Body of pancreas (tissue), 4 donors: ENCODE measurements at regions not wholly inside any gene's neighbourhood (a gene's known extent, or its start where the extent isn't known, plus 50 kb on each side); places are given as distances from the start of the nearest gene placed in this dataset.

Experiments
- ATAC-seq: fragments of 150-250 bp; one replicate; pipeline ENCODE4 v1.9.1; 2016
- DNase-seq, 4 donors: peaks; one replicate each; pipeline ENCODE4 v3.0.0-alpha.2; 2019
- H3K27ac ChIP-seq, 4 donors: fragments of 200-600 bp; sonication (generic); 1 replicate in 3 of 4; 2 replicates in 1 of 4; pipeline versions ENCODE4 v1.5.1 to v1.6.1; 2016 to 2019; ENCODE audit warnings: mild to moderate bottlenecking in 1 of 4, mixed read lengths in 1 of 4, moderate library complexity in 1 of 4
- H3K27me3 ChIP-seq, 2 donors: fragments of 200-600 bp; sonication (generic); one replicate each; pipeline ENCODE4 v1.6.0; 2016; ENCODE audit warnings: mild to moderate bottlenecking in 1 of 2
- H3K36me3 ChIP-seq, 2 donors: fragments of 200-600 bp; sonication (generic); replicated peaks in 1 of 2; 2 replicates each; pipeline ENCODE4 v1.5.1; 2016; ENCODE audit warnings: low read depth in 2 of 2; ENCODE audit not compliant: insufficient read depth in 1 of 2
- H3K4me1 ChIP-seq: fragments of 200-600 bp; sonication (generic); one replicate; pipeline ENCODE4 v1.6.0; 2016
- H3K4me3 ChIP-seq, 2 donors: fragments of 200-600 bp; sonication (generic); 1 replicate in 1 of 2; 2 replicates in 1 of 2; pipeline ENCODE4 v1.5.1; 2016 to 2019
- H3K9me3 ChIP-seq, 3 donors: fragments of 200-600 bp; sonication (generic); 1 replicate in 2 of 3; 2 replicates in 1 of 3; pipeline ENCODE4 v1.5.1; 2016
- POLR2A ChIP-seq, 3 donors: fragments of 450-650 bp; IDR thresholded peaks; one replicate each; pipeline ENCODE4 v1.6.1; 2016; ENCODE audit warnings: antibody characterized with exemption in 3 of 3, mild to moderate bottlenecking in 2 of 3
- WGBS, 2 donors: methylation state at CpG; one replicate each; pipeline ENCODE4 v1.1.5; 2017; 5-methylcytosine and 5-hydroxymethylcytosine counted together
- intact Hi-C: fragments of 100-400 bp; cut with DNase I; formaldehyde crosslinking; loops from one replicate; pipeline ENCODE4 v1.15.1; 2023
- TF ChIP-seq, protein P1 (sequence below), 7 experiments: fragments of 450-650 bp in 4 of 7; fragments of 200-600 bp in 3 of 7; sonication (generic) in 3 of 7; IDR thresholded peaks; one replicate each; pipeline ENCODE4 v1.5.1; 2016 to 2019; ENCODE audit warnings: antibody characterized with exemption in 7 of 7

DNA sequence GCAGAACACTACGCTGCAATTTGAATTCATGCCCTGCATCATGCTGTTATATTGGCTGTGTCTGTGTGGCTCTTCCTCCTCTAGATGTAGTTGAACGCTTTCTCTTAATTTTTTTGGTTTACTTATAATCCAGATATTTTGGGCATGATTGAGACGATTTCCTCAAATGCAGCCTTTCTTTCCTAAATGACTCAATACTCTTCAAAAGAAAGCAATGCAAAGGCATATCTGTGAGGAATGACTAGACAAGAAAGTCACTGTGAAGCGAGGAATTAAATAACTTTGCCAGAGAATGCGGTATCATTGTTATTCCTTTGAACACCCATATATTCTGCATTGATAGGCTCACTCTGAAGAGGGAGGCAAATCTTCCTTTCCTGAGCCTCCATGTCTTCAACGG is 152.8 kb downstream of the YIPF5 start:
- Histone ChIP-seq H3K36me3 (no peaks in the 10 kb centered on the region), H3K27ac (no peak overlapping the region), H3K9me3 (no peaks in the 10 kb centered on the region), H3K27me3 (no peaks in the 10 kb centered on the region), H3K4me1 (no peaks in the 10 kb centered on the region), H3K4me3 (no peak overlapping the region)
- DNase-seq, result no peak
- 77 to 82% methylated on average over 6 of the region's 6 CpGs for WGBS, 2 donors
- no peak for ATAC-seq
- TF ChIP-seq, protein P1, sequence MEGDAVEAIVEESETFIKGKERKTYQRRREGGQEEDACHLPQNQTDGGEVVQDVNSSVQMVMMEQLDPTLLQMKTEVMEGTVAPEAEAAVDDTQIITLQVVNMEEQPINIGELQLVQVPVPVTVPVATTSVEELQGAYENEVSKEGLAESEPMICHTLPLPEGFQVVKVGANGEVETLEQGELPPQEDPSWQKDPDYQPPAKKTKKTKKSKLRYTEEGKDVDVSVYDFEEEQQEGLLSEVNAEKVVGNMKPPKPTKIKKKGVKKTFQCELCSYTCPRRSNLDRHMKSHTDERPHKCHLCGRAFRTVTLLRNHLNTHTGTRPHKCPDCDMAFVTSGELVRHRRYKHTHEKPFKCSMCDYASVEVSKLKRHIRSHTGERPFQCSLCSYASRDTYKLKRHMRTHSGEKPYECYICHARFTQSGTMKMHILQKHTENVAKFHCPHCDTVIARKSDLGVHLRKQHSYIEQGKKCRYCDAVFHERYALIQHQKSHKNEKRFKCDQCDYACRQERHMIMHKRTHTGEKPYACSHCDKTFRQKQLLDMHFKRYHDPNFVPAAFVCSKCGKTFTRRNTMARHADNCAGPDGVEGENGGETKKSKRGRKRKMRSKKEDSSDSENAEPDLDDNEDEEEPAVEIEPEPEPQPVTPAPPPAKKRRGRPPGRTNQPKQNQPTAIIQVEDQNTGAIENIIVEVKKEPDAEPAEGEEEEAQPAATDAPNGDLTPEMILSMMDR (IDR thresholded peaks at IDR 0.05), result no peak
- no peak for TF ChIP-seq POLR2A (IDR thresholded peaks at IDR 0.05)
- intact Hi-C loops, result no loop called here

GRCh38 chr5:144024090-144024489 is 146.4 kb downstream of the YIPF5 start:
- Histone ChIP-seq H3K4me1 (no peaks in the 10 kb centered on the region), H3K36me3 (no peaks in the 10 kb centered on the region), H3K4me3 (no peak overlapping the region), H3K27me3 (no peaks in the 10 kb centered on the region), H3K27ac (no peak overlapping the region), H3K9me3 (no peaks in the 10 kb centered on the region)
- intact Hi-C loops, result no loop called here
- WGBS, 2 donors, result 78 to 87% methylated on average over 1 of the region's 1 CpG
- DNase-seq (no peak), ATAC-seq (no peak)
- TF ChIP-seq POLR2A (IDR thresholded peaks at IDR 0.05), result no peak
- TF ChIP-seq, protein P1 (IDR thresholded peaks at IDR 0.05), result no peak

GRCh38 chr5:144024545-144024944 is 145.9 kb downstream of the YIPF5 start:
- Histone ChIP-seq H3K4me3 (no peak overlapping the region), H3K27ac (no peak overlapping the region), H3K9me3 (no peaks in the 10 kb centered on the region), H3K36me3 (no peaks in the 10 kb centered on the region), H3K4me1 (no peaks in the 10 kb centered on the region), H3K27me3 (no peaks in the 10 kb centered on the region)
- intact Hi-C loops, result no loop called here
- ATAC-seq (no peak), DNase-seq (no peak)
- TF ChIP-seq POLR2A (IDR thresholded peaks at IDR 0.05), result no peak
- TF ChIP-seq, protein P1 (IDR thresholded peaks at IDR 0.05), result no peak

- Histone ChIP-seq H3K27me3 (no peaks in the 10 kb centered on the region), H3K9me3 (no peaks in the 10 kb centered on the region), H3K27ac (no peak overlapping the region), H3K4me3 (no peak overlapping the region), H3K36me3 (no peaks in the 10 kb centered on the region), H3K4me1 (no peaks in the 10 kb centered on the region)
- WGBS, 2 donors, result 35 to 41% methylated on average over 1 of the region's 1 CpG
- ATAC-seq, result no peak
- no peak for DNase-seq
- intact Hi-C loops, result no loop called here
- TF ChIP-seq, protein P1 (IDR thresholded peaks at IDR 0.05), result no peak
- TF ChIP-seq POLR2A (IDR thresholded peaks at IDR 0.05), result no peak
Observed at GRCh38 chr5:144026286-144026685, 144.2 kb downstream of the YIPF5 start.

DNA sequence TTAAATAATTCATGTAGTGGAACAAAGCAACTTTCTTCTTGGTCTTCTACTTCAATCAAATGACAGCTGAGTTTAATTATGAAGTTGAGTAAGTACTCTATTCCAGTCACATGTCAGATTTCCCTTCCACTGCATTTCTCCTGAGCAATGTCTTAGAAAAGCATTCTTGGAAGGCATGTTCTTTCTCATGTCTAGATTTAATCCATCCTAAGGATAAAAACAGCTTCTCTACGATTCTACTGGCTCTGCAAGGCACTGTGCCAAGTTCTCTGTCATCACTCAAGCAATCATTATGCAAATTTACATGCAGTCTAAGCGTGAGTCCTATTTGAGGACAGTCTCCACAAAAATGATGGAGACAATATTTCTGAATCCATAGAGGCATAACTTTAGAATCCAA is 142.4 kb downstream of the YIPF5 start:
- Histone ChIP-seq H3K27me3 (no peaks in the 10 kb centered on the region), H3K27ac (peak overlapping the region; percentile 32 to 72 (median 62)), H3K4me3 (no peak overlapping the region), H3K9me3 (no peaks in the 10 kb centered on the region), H3K36me3 (no peaks in the 10 kb centered on the region), H3K4me1 (no peaks in the 10 kb centered on the region)
- peak in 3 of 4 donors; percentile 19 to 34 (median 25) for DNase-seq
- TF ChIP-seq, protein P1 (IDR thresholded peaks at IDR 0.05), result no peak
- TF ChIP-seq POLR2A (IDR thresholded peaks at IDR 0.05), result no peak
- intact Hi-C loops, result no loop called here
- 13 to 17% methylated on average over 2 of the region's 2 CpGs for WGBS, 2 donors
- peak; percentile 23 for ATAC-seq
